Smooth muscle cell (in vitro differentiated cells): ENCODE measurements at regions not wholly inside any gene's neighbourhood (a gene's known extent, or its start where the extent isn't known, plus 50 kb on each side); places are given as distances from the start of the nearest gene placed in this dataset.

Experiments
- DNase-seq: peaks from one replicate; lab custom pipeline; 2025; ENCODE audit not compliant: unreplicated experiment; lab: John Stamatoyannopoulos, UW
- H2AFZ ChIP-seq: fragments of 200-600 bp; sonication (generic); 2 replicates; pipeline ENCODE4 v1.6.0; 2016; ENCODE audit warnings: antibody characterized with exemption, low read depth, mild to moderate bottlenecking
- H3F3A ChIP-seq: fragments of 200-600 bp; sonication (generic); 2 replicates; pipeline ENCODE4 v1.6.0; 2017; ENCODE audit warnings: antibody characterized with exemption, low read depth
- H3K27ac ChIP-seq: fragments of 200-600 bp; sonication (generic); 2 replicates; pipeline ENCODE4 v1.5.1; 2016; ENCODE audit warnings: low read depth, mild to moderate bottlenecking
- H3K27me3 ChIP-seq: fragments of 200-600 bp; sonication (generic); 2 replicates; pipeline ENCODE4 v1.6.1; 2016; ENCODE audit warnings: low read depth, mild to moderate bottlenecking
- H3K36me3 ChIP-seq: fragments of 200-600 bp; sonication (generic); 2 replicates; pipeline ENCODE4 v1.5.1; 2016; ENCODE audit warnings: low read depth
- H3K4me1 ChIP-seq: fragments of 200-600 bp; sonication (generic); 2 replicates; pipeline ENCODE4 v1.5.1; 2016; ENCODE audit warnings: low read depth
- H3K4me2 ChIP-seq: fragments of 200-600 bp; sonication (generic); 2 replicates; pipeline ENCODE4 v1.6.0; 2016; ENCODE audit warnings: mild to moderate bottlenecking
- H3K4me3 ChIP-seq: fragments of 200-600 bp; sonication (generic); 2 replicates; pipeline ENCODE4 v1.5.1; 2016; ENCODE audit warnings: mild to moderate bottlenecking
- H3K79me2 ChIP-seq: fragments of 200-600 bp; sonication (generic); 2 replicates; pipeline ENCODE4 v1.6.0; 2016; ENCODE audit warnings: low read depth, mild to moderate bottlenecking
- H3K9ac ChIP-seq: fragments of 200-600 bp; sonication (generic); 2 replicates; pipeline ENCODE4 v1.6.0; 2016; ENCODE audit warnings: low read depth
- H3K9me3 ChIP-seq: fragments of 200-600 bp; sonication (generic); replicated peaks from 2 replicates; pipeline ENCODE4 v1.5.1; 2016; ENCODE audit warnings: low read depth
- H4K20me1 ChIP-seq: fragments of 200-600 bp; sonication (generic); 2 replicates; pipeline ENCODE4 v1.6.0; 2016; ENCODE audit warnings: low read depth
- WGBS: methylation state at CpG from one replicate; pipeline ENCODE4 v1.1.7; 2016; ENCODE audit warnings: low lambda C conversion rate; 5-methylcytosine and 5-hydroxymethylcytosine counted together
- TF ChIP-seq, protein P1 (sequence below): fragments of 200-600 bp; sonication (generic); IDR thresholded peaks from 2 replicates; pipeline ENCODE4 v1.5.1; 2017; ENCODE audit warnings: borderline replicate concordance, mild to moderate bottlenecking, antibody characterized with exemption; ENCODE audit not compliant: insufficient read depth, poor library complexity, severe bottlenecking

GRCh38 chr16:79665970-79666369, 65.4 kb upstream of the MAF start:
- no peaks in the 10 kb centered on the region for H3K79me2 ChIP-seq
- H3K27me3 ChIP-seq = no peaks in the 10 kb centered on the region
- H3K9ac ChIP-seq = no peak overlapping the region
- no peaks in the 10 kb centered on the region for H3F3A ChIP-seq
- WGBS = 90% methylated on average over 3 of the region's 3 CpGs
- no peaks in the 10 kb centered on the region for H4K20me1 ChIP-seq
- H3K4me2 ChIP-seq = no peak overlapping the region
- H3K4me3 ChIP-seq = no peak overlapping the region
- no peaks in the 10 kb centered on the region for H3K36me3 ChIP-seq
- H3K4me1 ChIP-seq = no peaks in the 10 kb centered on the region
- no peaks in the 10 kb centered on the region for H3K9me3 ChIP-seq
- no peak for DNase-seq
- TF ChIP-seq, protein P1, sequence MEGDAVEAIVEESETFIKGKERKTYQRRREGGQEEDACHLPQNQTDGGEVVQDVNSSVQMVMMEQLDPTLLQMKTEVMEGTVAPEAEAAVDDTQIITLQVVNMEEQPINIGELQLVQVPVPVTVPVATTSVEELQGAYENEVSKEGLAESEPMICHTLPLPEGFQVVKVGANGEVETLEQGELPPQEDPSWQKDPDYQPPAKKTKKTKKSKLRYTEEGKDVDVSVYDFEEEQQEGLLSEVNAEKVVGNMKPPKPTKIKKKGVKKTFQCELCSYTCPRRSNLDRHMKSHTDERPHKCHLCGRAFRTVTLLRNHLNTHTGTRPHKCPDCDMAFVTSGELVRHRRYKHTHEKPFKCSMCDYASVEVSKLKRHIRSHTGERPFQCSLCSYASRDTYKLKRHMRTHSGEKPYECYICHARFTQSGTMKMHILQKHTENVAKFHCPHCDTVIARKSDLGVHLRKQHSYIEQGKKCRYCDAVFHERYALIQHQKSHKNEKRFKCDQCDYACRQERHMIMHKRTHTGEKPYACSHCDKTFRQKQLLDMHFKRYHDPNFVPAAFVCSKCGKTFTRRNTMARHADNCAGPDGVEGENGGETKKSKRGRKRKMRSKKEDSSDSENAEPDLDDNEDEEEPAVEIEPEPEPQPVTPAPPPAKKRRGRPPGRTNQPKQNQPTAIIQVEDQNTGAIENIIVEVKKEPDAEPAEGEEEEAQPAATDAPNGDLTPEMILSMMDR = no peak
- no peak overlapping the region for H2AFZ ChIP-seq
- no peak overlapping the region for H3K27ac ChIP-seq

GRCh38 chr16:79664407-79664806, 63.9 kb upstream of the MAF start:
- Histone ChIP-seq H3K9me3 (no peaks in the 10 kb centered on the region), H3F3A (peaks cover 5% of the 10 kb centered on the region), H4K20me1 (no peaks in the 10 kb centered on the region), H3K4me1 (no peaks in the 10 kb centered on the region), H3K4me3 (no peak overlapping the region), H2AFZ (no peak overlapping the region), H3K4me2 (no peak overlapping the region), H3K27me3 (no peaks in the 10 kb centered on the region), H3K27ac (no peak overlapping the region), H3K9ac (no peak overlapping the region), H3K36me3 (no peaks in the 10 kb centered on the region), H3K79me2 (no peaks in the 10 kb centered on the region)
- WGBS = 86% methylated on average over 1 of the region's 1 CpG
- TF ChIP-seq, protein P1 = no peak
- DNase-seq = no peak

GRCh38 chr16:79662669-79663313, 62.3 kb upstream of the MAF start:
- Histone ChIP-seq H2AFZ (no peak overlapping the region), H3F3A (peaks cover 10% of the 10 kb centered on the region), H3K27me3 (no peaks in the 10 kb centered on the region), H3K36me3 (no peaks in the 10 kb centered on the region), H3K27ac (no peak overlapping the region), H3K9ac (no peak overlapping the region), H4K20me1 (no peaks in the 10 kb centered on the region), H3K4me3 (no peak overlapping the region), H3K4me2 (no peak overlapping the region), H3K4me1 (peaks cover 13% of the 10 kb centered on the region), H3K79me2 (no peaks in the 10 kb centered on the region), H3K9me3 (no peaks in the 10 kb centered on the region)
- WGBS = 88% methylated on average over 5 of the region's 5 CpGs
- TF ChIP-seq, protein P1 = no peak
- no peak for DNase-seq

DNA sequence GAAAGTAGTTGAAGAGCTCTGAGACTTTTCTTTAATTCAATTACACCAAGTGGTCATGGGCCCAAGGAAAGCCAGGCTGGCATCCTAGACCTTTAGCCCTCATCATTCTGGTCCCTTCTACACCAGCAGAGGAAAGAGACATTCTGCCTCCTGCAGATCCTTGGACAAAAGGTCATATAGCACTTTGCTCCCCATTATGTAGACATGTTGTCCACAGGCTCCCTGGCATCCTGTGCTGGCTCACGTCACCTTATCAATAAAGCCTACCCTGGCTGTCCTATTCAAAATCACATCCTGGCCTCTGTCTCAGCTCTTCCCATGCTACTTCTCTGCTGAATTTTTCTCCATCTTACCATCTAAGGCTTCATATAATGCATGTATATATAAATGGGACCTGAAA, 61.6 kb upstream of the MAF start:
- DNase-seq = no peak
- Histone ChIP-seq H3K4me3 (no peak overlapping the region), H3K27me3 (no peaks in the 10 kb centered on the region), H3K9ac (no peak overlapping the region), H3K4me2 (no peak overlapping the region), H3K27ac (no peak overlapping the region), H2AFZ (no peak overlapping the region), H3K9me3 (no peaks in the 10 kb centered on the region), H3K36me3 (no peaks in the 10 kb centered on the region), H4K20me1 (no peaks in the 10 kb centered on the region), H3F3A (peaks cover 14% of the 10 kb centered on the region), H3K79me2 (no peaks in the 10 kb centered on the region), H3K4me1 (peaks cover 17% of the 10 kb centered on the region)
- TF ChIP-seq, protein P1 = no peak
- WGBS = 88% methylated on average over 1 of the region's 1 CpG
